ENCODE measurements at regions not wholly inside any gene's neighbourhood (a gene's known extent, or its start where the extent isn't known, plus 50 kb on each side); places are given as distances from the start of the nearest gene placed in this dataset.

GRCh38 chr16:8505327-8505991, 84.9 kb downstream of the TMEM114 start:
- H3K36me3 ChIP-seq (replicated peaks in 1 of 2; ENCODE audit: control extremely low read depth in 1 of 2, control insufficient read depth in 1 of 2, extremely low read depth in 1 of 2, insufficient read depth in 2 of 2, low read length in 1 of 2): no peaks in the 10 kb centered on the region
- no peaks in the 10 kb centered on the region for H4K20me1 ChIP-seq (ENCODE audit: control insufficient read depth, insufficient read depth, low read length, poor library complexity, severe bottlenecking)
- intact Hi-C loops (cut with micrococcal nuclease): no loop called here
- no peak for DNase-seq
- H2AFZ ChIP-seq (ENCODE audit: insufficient read depth, low read depth, low read length, poor library complexity, severe bottlenecking): no peak overlapping the region
- Mint-ChIP-seq H3K27ac (no peak overlapping the region), H3K27me3 (peaks cover 25% of the 10 kb centered on the region), H3K4me1 (no peaks in the 10 kb centered on the region), H3K4me3 (no peak overlapping the region), H3K9me3 (ENCODE audit: insufficient read depth) (no peaks in the 10 kb centered on the region)
- peaks cover 0 to 4% (median 0%) of the 10 kb centered on the region in 4 experiments for H3K27me3 ChIP-seq (replicated peaks in 1 of 4; ENCODE audit: control extremely low read depth in 1 of 4, control insufficient read depth in 3 of 4, insufficient read depth in 4 of 4, low read length in 3 of 4)
- no peaks in the 10 kb centered on the region for H3K79me2 ChIP-seq (ENCODE audit: control insufficient read depth, insufficient read depth, low read length)
- no peak overlapping the region for H3K4me2 ChIP-seq (replicated peaks; ENCODE audit: low read depth, low read length, poor library complexity, severe bottlenecking)
- ChIA-PET CTCF (no interaction called here), POLR2A (no interaction called here)
- H3K9me3 ChIP-seq (ENCODE audit: control extremely low read depth in 1 of 3, control insufficient read depth in 2 of 3, insufficient read depth in 1 of 3, low read length in 2 of 3): no peaks in the 10 kb centered on the region
- no peak overlapping the region for H3K27ac ChIP-seq (ENCODE audit: low read length in 2 of 2)
- no peak overlapping the region for H3K4me3 ChIP-seq (ENCODE audit: control extremely low read depth in 1 of 5, extremely low read depth in 1 of 5, insufficient read depth in 1 of 5, low read depth in 2 of 5, low read length in 4 of 5)
- TF ChIP-seq EZH2 (IDR thresholded peaks at IDR 0.05; ENCODE audit: borderline replicate concordance, insufficient read depth, low read depth, low read length, poor library complexity, severe bottlenecking): no peak
- TF ChIP-seq, protein P1, sequence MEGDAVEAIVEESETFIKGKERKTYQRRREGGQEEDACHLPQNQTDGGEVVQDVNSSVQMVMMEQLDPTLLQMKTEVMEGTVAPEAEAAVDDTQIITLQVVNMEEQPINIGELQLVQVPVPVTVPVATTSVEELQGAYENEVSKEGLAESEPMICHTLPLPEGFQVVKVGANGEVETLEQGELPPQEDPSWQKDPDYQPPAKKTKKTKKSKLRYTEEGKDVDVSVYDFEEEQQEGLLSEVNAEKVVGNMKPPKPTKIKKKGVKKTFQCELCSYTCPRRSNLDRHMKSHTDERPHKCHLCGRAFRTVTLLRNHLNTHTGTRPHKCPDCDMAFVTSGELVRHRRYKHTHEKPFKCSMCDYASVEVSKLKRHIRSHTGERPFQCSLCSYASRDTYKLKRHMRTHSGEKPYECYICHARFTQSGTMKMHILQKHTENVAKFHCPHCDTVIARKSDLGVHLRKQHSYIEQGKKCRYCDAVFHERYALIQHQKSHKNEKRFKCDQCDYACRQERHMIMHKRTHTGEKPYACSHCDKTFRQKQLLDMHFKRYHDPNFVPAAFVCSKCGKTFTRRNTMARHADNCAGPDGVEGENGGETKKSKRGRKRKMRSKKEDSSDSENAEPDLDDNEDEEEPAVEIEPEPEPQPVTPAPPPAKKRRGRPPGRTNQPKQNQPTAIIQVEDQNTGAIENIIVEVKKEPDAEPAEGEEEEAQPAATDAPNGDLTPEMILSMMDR (IDR thresholded peaks at IDR 0.05): no peak
- ATAC-seq (ENCODE audit: low read depth): no peak
- H3K4me1 ChIP-seq (ENCODE audit: control insufficient read depth in 2 of 2, insufficient read depth in 2 of 2, low read length in 2 of 2): no peaks in the 10 kb centered on the region
- no peak overlapping the region for H3K9ac ChIP-seq (ENCODE audit: low read length)
- WGBS (ENCODE audit: insufficient coverage): 48% methylated on average over 3 of the region's 7 CpGs

GRCh38 chr16:8502446-8502845, 87.9 kb downstream of the TMEM114 start:
- POLR2A ChIA-PET: no interaction called here
- DNase-seq: no peak

More at GRCh38 chr16:8502446-8502845, 87.9 kb downstream of the TMEM114 start:
- H2AFZ ChIP-seq (ENCODE audit: insufficient read depth, low read depth, low read length, poor library complexity, severe bottlenecking): no peak overlapping the region
- Mint-ChIP-seq H3K4me1 (no peaks in the 10 kb centered on the region), H3K27ac (no peak overlapping the region), H3K4me3 (no peak overlapping the region), H3K27me3 (peaks cover 25% of the 10 kb centered on the region), H3K9me3 (ENCODE audit: insufficient read depth) (peaks cover 1% of the 10 kb centered on the region)
- no peak for TF ChIP-seq EZH2 (IDR thresholded peaks at IDR 0.05; ENCODE audit: borderline replicate concordance, insufficient read depth, low read depth, low read length, poor library complexity, severe bottlenecking)
- TF ChIP-seq, protein P1 (IDR thresholded peaks at IDR 0.05): no peak
- no peaks in the 10 kb centered on the region for H4K20me1 ChIP-seq (ENCODE audit: control insufficient read depth, insufficient read depth, low read length, poor library complexity, severe bottlenecking)
- no peak overlapping the region for H3K27ac ChIP-seq (ENCODE audit: low read length in 2 of 2)
- no peak overlapping the region for H3K9ac ChIP-seq (ENCODE audit: low read length)
- no peaks in the 10 kb centered on the region for H3K36me3 ChIP-seq (replicated peaks in 1 of 2; ENCODE audit: control extremely low read depth in 1 of 2, control insufficient read depth in 1 of 2, extremely low read depth in 1 of 2, insufficient read depth in 2 of 2, low read length in 1 of 2)
- H3K9me3 ChIP-seq (ENCODE audit: control extremely low read depth in 1 of 3, control insufficient read depth in 2 of 3, insufficient read depth in 1 of 3, low read length in 2 of 3): peaks cover 0 to 2% (median under 1%) of the 10 kb centered on the region in 3 donors
- intact Hi-C loops (cut with micrococcal nuclease): no loop called here
- CTCF ChIA-PET: no interaction called here
- no peaks in the 10 kb centered on the region for H3K79me2 ChIP-seq (ENCODE audit: control insufficient read depth, insufficient read depth, low read length)
- ATAC-seq (ENCODE audit: low read depth): no peak
- no peak overlapping the region for H3K4me2 ChIP-seq (replicated peaks; ENCODE audit: low read depth, low read length, poor library complexity, severe bottlenecking)
- H3K4me3 ChIP-seq (ENCODE audit: control extremely low read depth in 1 of 5, extremely low read depth in 1 of 5, insufficient read depth in 1 of 5, low read depth in 2 of 5, low read length in 4 of 5): no peak overlapping the region
- H3K4me1 ChIP-seq (ENCODE audit: control insufficient read depth in 2 of 2, insufficient read depth in 2 of 2, low read length in 2 of 2): no peaks in the 10 kb centered on the region
- peaks cover 0 to 4% (median 0%) of the 10 kb centered on the region in 4 experiments for H3K27me3 ChIP-seq (replicated peaks in 1 of 4; ENCODE audit: control extremely low read depth in 1 of 4, control insufficient read depth in 3 of 4, insufficient read depth in 4 of 4, low read length in 3 of 4)
- 73% methylated on average over 2 of the region's 2 CpGs for WGBS (ENCODE audit: insufficient coverage)
